Skin epidermis (tissue), 12 donors: ENCODE measurements at regions not wholly inside any gene's neighbourhood (a gene's known extent, or its start where the extent isn't known, plus 50 kb on each side); places are given as distances from the start of the nearest gene placed in this dataset.

Experiments used
- H3K27ac ChIP-seq, 21 experiments: fragments of 200-600 bp; sonication (generic) in 11 of 21; one replicate each; pipeline ENCODE4 v1.5.0; 2020; ENCODE audit warnings: mild to moderate bottlenecking in 3 of 21, inconsistent platforms in 2 of 21, moderate library complexity in 2 of 21
- H3K4me3 ChIP-seq, 7 experiments: fragments of 200-600 bp; sonication (generic) in 2 of 7; one replicate each; pipeline ENCODE4 v1.5.0; 2020; ENCODE audit warnings: inconsistent platforms in 2 of 7, mild to moderate bottlenecking in 2 of 7, moderate library complexity in 1 of 7

DNA sequence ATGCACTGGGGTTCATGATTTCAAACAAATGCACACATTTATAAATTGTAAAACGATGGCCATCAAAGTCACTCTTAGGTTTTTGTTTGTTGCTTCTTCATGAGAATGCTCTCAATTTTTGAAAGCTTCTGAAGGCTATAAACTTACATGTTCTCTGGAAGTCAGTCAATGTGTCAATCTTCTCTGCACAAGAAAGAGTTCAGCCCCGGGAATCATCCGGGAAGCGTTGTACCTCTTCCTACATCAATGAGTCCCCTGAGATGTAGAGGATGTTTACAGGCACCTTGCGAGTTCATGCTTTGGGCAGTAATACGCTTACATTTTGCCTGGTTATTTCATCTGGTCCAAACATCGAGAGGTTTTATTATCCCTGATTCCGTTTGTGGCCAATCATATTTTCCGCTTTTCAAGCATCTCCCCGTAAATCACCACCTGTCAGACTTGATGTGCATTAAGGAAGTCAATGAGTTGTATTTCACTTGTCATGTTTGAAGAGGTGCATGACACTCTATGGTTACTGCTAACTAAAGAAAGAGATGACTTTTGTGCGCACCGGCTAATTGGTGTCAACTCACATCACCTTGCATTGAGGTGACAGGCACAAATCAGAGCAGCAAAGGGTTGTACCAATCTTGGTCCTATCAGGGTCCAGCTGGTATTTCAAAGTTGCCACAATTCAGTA lies 750.7 kb downstream of the SORCS3 start:
- Histone ChIP-seq H3K27ac (no peak overlapping the region), H3K4me3 (no peak overlapping the region)

DNA sequence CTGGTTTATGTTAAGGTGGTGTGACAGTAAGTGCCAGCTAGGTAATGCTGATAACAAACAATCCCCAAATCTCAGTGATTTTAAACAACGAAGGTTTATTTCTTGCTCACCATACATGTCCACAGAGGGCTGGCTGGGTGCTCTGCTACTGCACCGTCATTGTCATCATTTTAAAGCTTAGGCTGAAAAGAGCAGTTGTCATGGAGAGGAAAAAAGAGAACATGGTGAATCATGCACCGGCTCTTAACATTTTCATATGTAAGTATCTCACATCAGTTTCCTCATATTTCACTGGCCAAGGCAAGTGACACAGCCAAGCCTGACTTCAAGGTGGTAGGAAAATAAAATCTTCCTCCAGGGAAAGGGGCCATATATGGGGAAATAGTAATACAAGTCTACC lies 746.9 kb downstream of the SORCS3 start:
- no peak overlapping the region for H3K4me3 ChIP-seq
- no peak overlapping the region for H3K27ac ChIP-seq

DNA sequence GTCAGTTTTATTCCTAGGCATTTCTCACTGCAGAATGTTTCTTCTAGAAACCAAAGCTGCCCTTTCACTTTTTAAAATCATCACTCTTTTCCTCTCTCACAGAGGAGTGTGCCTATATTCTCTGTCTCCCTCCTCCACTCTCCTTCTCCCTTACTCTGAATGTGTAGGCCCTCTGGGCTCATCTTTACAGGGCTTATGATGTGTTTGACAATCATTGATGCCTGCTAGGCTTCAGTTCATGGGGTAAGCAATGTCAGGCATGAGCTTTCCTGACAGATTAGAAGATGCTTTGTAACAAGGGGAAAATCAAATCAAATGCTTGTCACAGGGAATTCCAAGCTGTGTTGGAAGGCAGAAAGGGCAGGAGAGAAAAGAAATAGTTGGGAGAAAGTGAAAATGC lies 742.9 kb downstream of the SORCS3 start:
- Histone ChIP-seq H3K4me3 (no peak overlapping the region), H3K27ac (no peak overlapping the region)

DNA sequence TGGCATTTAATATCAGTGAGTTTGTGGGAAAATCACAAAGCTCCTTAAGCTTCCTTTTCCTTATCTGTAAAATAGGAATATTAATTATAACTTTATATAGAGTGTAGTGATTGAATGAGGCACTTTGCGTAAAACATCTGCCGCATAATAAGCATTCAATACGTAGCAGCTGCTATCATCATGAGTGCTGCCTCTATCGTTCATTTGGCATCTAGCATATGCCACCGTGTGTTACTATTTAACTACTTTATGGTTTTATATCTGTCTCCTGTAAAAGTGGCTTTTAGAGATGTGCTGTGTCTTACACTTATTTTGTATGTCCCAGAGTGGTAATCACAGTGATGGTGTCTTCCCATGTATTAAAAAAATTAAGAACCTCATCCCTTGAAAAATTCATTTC lies 729.6 kb downstream of the SORCS3 start:
- no peak overlapping the region for H3K4me3 ChIP-seq
- H3K27ac ChIP-seq: no peak overlapping the region

DNA sequence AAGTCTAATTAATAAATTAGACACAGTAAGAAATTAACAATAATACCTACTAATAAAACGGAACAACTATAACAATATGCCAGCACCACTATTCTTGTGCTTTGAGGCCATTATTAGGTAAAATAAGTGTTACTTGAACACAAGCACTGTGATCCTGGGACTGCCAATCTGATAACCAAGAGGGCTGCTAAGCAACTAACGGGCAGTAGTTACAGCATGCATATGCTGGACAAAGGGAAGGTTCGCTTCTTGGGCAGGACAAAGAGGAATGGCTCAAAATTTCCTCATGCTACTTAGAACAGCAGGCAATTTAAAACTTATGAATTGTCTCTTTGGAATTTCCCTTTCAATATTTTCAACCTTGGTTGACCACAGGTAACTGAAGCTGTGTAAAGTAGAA lies 718.6 kb downstream of the SORCS3 start:
- Histone ChIP-seq H3K27ac (no peak overlapping the region), H3K4me3 (no peak overlapping the region)

DNA sequence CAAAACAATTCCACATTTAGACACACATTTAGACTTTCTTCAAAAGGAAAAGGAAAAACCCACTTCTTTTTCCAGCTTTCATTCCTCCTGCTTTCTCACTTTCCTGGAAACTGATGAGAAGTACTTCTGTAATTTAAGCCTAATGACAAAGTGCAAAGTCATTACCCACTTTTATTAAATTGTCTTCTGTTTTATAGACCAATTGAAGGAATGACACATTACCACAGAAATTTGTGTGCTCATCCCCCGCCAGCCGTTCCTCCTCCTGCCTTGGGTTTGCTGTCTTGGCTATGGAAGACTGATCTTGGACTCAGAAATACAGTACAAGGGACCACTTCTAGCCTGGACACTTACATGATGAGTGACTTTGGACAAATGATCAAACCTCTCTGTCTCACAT lies 717.8 kb downstream of the SORCS3 start:
- Histone ChIP-seq H3K4me3 (no peak overlapping the region), H3K27ac (no peak overlapping the region)

DNA sequence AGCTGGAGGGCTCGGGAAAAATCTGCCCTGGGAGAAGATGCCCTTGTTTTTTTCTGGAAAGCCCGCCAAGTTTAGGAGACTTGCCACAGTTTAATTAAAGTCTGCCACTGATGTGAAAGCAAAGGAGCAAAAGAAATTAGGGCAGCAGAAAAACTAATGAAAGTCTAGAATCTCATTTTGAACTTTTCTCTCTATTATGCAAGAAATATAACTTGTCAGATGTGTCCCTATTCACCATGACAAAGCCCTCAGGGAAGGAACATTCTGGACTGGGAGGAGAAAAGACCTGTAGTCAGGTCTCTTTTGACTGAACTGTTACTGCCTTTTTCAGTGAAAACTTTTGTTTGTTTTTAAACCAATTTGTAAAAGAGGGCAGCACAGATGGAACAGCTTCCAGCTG lies 715.5 kb downstream of the SORCS3 start:
- no peak overlapping the region for H3K4me3 ChIP-seq
- no peak overlapping the region for H3K27ac ChIP-seq

DNA sequence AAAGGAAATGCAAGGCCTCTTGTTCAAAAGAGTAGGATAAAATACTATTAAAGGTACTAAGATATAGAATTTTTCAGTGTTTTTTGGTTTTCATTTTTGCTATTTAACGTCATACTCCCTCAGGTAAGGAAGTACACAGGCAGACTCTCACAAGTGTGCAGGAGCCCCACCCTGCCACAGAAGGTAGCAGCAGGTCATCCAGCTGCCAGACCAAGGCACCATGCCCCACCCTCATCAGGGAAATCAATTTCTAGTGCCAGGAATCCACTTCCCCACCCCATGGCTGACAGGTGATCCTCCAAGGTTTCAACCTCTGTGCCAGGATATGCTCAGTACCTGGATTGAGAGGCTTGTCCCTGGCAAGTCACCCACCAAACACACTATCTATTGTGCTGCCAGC lies 712.9 kb downstream of the SORCS3 start:
- no peak overlapping the region for H3K4me3 ChIP-seq
- H3K27ac ChIP-seq: no peak overlapping the region

DNA sequence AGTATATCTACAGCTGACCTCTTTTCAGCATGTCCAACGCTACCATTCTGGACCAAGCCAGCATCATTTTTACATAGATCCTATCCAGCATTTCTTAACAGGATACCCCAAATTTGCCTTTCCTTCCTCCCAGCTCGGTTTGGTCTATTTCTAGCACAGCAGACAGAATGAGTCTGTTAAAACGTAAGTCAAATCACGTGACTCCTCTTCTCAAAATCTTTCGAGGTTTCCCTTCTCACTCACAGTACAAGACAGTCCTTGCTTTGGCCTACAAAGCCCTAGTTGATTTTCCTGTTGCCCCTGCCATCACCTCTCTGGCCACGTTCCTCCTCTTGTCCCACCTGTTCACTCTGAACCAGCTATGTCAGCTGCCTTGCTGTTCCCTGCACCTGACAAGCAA lies 711.7 kb downstream of the SORCS3 start:
- no peak overlapping the region for H3K4me3 ChIP-seq
- H3K27ac ChIP-seq: no peak overlapping the region

DNA sequence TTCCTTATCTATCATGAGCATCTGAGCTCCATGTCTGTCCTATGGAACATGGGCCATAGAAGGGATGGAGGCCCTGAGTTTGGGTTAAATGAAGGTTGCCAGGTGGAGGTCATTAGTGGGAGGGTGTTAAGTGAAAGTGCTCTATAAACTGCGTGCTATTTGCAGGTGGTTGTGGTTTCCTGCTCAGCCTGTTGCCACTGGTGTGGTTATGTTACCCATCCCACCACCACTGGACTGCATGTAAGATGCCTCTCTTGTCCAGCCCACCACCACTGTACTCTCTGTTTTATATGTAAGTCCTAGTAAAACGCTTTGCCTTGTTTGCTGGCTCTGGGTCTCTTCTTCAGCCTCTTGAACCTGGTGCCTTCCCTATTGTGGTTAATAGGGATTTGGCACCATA lies 711.2 kb downstream of the SORCS3 start:
- Histone ChIP-seq H3K4me3 (no peak overlapping the region), H3K27ac (no peak overlapping the region)

DNA sequence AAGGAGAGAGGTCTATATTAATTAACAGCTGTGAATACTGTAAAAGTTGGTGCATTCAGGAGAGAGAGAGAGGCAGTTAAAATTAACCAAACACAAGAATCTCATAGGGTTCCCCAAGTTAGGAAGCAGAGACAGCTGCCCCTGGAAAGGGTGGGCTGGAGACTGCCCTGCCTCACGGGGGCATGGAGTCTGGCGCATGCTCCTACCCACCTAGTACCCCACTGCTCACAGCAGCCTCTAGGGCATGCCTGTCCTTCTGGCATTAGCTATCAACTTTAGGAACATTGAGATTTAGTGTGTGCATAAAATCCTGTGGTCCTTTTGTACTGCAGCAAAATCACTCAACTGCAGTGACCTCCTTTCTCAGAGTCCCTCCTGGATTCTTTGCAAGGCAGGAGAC lies 710.1 kb downstream of the SORCS3 start:
- Histone ChIP-seq H3K27ac (no peak overlapping the region), H3K4me3 (no peak overlapping the region)

DNA sequence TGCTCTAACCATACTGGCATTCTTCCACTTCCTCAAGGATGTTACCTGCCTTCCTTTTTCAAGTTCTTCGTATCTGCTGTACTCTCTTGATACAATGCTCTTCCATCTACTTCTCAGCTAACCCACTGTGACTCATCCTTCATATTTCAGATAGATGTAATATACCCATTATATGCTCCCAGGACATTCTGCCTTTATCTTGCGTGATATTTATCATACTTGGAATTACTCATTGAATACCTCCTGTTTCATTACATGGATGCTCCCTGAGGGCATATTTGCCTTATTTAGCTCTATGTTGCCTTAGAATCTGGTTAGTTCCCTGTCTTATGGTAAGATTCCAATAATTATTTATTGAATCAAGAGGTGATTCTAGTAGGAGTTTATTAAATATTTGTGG lies 706.4 kb downstream of the SORCS3 start:
- no peak overlapping the region for H3K4me3 ChIP-seq

DNA sequence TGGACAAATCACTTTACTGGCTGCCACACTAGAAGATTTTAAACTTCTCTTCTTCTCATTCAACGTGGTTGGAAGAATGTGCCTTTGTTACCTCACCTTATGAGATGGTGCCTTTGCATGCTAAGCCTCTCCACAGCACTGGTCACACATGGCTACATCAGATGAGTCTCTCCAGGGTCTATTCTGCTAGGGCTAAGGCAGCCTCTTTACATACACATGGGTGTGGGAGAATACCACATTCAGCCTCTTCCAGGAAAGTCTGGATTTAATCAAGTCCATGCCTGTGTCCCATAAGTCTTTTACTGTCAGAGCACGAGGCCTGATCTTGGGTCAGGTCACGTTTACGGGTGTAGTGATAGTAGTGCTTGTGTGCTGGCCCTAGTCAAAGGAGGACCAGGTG lies 701.5 kb downstream of the SORCS3 start:
- Histone ChIP-seq H3K27ac (no peak overlapping the region), H3K4me3 (no peak overlapping the region)

More for the DNA sequence above, 706.4 kb downstream of the SORCS3 start:
- H3K27ac ChIP-seq: no peak overlapping the region

DNA sequence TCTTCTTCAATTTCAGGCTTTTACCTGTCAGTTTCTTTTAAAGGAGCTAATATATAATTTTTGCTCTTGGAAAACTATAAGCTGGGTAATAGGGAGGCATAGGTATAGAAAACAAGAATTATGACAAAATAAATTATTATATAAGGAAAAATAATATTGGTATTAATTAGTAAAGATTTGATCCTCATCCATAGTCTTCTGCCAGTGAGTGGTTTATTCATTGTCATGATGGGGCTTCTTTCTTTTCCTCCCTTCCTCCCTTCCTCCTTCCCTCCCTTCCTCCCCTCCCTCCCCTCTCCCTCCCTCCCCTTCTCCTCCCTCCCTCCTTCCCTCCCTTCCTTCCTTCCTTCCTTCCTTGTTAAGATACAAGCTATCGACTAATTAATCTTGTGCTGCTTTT lies 698.6 kb downstream of the SORCS3 start:
- Histone ChIP-seq H3K4me3 (no peak overlapping the region), H3K27ac (no peak overlapping the region)

DNA sequence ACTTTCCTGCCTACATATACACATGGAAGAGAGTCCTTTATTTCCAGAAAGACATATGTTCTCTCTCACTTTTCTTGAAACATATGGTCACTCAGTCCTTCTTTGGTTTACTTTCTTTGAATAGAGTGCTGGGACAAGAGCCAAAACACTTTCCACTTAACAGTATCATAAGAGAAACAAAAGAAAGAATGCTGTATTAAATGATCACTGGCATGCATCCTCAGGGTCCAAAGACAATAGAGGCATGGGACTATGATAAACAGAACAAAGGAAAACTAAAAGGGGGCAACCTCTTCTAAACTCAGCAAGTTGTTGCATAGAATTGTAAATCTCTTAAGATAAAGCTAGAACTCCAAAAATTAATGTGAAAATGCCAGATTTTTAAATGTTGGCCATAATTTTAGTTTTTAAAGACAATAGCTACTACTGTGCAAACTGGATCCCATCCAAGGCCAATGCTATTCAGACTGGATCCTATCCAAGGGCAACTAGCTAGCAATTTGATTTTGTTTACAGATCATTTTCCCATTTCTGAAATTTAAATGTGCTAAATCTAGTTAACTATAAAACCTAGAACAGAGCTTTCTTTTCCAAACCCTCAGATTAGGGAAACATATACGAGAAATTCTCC lies 687.5 kb downstream of the SORCS3 start:
- no peak overlapping the region for H3K27ac ChIP-seq

More for the DNA sequence above, 687.5 kb downstream of the SORCS3 start:
- H3K4me3 ChIP-seq: no peak overlapping the region
